ENCODE measurements at regions not wholly inside any gene's neighbourhood (a gene's known extent, or its start where the extent isn't known, plus 50 kb on each side); places are given as distances from the start of the nearest gene placed in this dataset.

DNA sequence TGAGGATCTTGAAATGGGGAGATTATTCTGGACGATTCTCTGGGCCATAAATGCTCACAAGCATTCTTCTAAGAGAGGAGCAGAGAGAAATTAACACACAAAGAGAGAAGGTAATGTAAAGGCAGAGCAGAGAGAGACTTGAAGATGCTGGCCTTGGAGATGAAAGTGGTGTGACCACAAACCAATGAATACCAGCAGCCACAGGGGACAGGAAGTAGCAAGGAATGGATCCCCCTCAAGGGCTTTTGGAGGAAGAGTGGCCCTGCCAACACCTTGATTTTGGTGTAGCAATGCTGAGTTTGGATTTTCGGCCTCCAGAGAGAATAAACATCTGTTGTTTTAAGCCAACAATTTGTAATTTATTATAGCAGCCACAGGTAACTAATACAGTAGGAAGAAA is 1155.6 kb downstream of the TYW1 start:
- no peak overlapping the region for H3K27ac ChIP-seq
- no peaks in the 10 kb centered on the region for H3K4me1 ChIP-seq (ENCODE audit: low read depth, poor library complexity, severe bottlenecking)
- H3K4me3 ChIP-seq (IDR thresholded peaks at IDR 0.05; ENCODE audit: insufficient read depth, low read depth, low read length) = no peak overlapping the region
- TF ChIP-seq, protein P1, sequence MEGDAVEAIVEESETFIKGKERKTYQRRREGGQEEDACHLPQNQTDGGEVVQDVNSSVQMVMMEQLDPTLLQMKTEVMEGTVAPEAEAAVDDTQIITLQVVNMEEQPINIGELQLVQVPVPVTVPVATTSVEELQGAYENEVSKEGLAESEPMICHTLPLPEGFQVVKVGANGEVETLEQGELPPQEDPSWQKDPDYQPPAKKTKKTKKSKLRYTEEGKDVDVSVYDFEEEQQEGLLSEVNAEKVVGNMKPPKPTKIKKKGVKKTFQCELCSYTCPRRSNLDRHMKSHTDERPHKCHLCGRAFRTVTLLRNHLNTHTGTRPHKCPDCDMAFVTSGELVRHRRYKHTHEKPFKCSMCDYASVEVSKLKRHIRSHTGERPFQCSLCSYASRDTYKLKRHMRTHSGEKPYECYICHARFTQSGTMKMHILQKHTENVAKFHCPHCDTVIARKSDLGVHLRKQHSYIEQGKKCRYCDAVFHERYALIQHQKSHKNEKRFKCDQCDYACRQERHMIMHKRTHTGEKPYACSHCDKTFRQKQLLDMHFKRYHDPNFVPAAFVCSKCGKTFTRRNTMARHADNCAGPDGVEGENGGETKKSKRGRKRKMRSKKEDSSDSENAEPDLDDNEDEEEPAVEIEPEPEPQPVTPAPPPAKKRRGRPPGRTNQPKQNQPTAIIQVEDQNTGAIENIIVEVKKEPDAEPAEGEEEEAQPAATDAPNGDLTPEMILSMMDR (conservative IDR thresholded peaks at IDR 0.05; ENCODE audit: low read depth, low read length) = no peak
- H3K4me2 ChIP-seq = no peak overlapping the region
- no peaks in the 10 kb centered on the region for H4K20me1 ChIP-seq (ENCODE audit: insufficient read depth)
- no peaks in the 10 kb centered on the region for H3K36me3 ChIP-seq (ENCODE audit: insufficient read depth)
- no peak overlapping the region for H2AFZ ChIP-seq (ENCODE audit: low read depth)
- H3K27me3 ChIP-seq (ENCODE audit: insufficient read depth, low read depth) = no peaks in the 10 kb centered on the region
- H3K9ac ChIP-seq = no peak overlapping the region
- no peaks in the 10 kb centered on the region for H3K79me2 ChIP-seq (ENCODE audit: insufficient read depth, low read depth)

DNA sequence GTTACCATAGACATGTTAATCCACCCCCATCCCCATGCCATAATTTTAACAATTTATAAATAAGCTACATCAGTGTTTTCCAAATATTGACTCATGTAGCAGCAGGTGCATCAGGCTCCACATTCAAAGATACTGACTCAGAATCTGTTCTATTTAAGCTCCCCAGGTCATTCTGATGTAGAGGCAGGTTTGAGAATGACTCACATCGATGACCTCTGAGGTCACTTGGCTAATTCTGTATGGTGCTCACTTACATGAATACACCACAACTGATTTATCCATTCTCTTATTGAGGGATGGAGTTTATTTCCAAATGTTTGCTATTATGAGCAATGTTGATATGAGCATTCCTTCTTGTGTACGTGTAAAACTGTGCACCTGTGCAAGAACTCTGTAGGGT is 1159.0 kb downstream of the TYW1 start:
- no peaks in the 10 kb centered on the region for H4K20me1 ChIP-seq (ENCODE audit: insufficient read depth)
- no peaks in the 10 kb centered on the region for H3K27me3 ChIP-seq (ENCODE audit: insufficient read depth, low read depth)
- no peak overlapping the region for H2AFZ ChIP-seq (ENCODE audit: low read depth)
- H3K36me3 ChIP-seq (ENCODE audit: insufficient read depth) = no peaks in the 10 kb centered on the region
- H3K27ac ChIP-seq = no peak overlapping the region
- TF ChIP-seq, protein P1 (conservative IDR thresholded peaks at IDR 0.05; ENCODE audit: low read depth, low read length) = no peak
- H3K4me2 ChIP-seq = no peak overlapping the region
- H3K4me3 ChIP-seq (IDR thresholded peaks at IDR 0.05; ENCODE audit: insufficient read depth, low read depth, low read length) = no peak overlapping the region
- no peak overlapping the region for H3K9ac ChIP-seq
- H3K4me1 ChIP-seq (ENCODE audit: low read depth, poor library complexity, severe bottlenecking) = no peaks in the 10 kb centered on the region
- no peaks in the 10 kb centered on the region for H3K79me2 ChIP-seq (ENCODE audit: insufficient read depth, low read depth)

DNA sequence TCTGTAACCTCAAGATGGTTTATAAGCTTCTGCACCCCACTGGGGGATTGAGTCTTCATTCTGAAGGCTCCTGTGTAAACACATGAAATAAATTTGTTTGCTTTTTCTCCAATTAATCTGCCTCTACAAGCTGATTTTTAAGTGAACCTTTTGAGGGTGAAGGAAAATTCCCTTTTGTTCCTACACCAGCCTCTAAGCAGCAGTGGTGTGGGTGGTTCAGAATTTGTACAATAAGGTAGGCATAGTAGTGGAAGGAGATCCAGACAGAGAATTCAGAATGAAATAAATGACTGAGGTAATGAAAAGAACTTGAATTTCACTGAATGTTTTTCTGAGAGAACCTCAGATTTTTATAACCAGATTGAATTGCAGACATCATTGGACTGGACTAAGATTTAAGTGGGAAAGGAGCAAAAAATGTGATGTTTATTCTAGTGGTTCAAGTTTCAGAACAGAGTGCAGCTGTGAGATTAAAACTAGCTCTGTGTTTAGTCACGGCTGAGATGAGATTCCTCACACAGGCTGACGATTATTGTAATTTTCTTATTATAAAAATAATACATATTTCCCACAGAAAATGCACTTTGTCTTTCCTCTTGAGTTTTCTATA is 1162.2 kb downstream of the TYW1 start:
- TF ChIP-seq, protein P1 (conservative IDR thresholded peaks at IDR 0.05; ENCODE audit: low read depth, low read length) = no peak
- Histone ChIP-seq H3K27ac (no peak overlapping the region), H3K9ac (no peak overlapping the region), H3K4me1 (ENCODE audit: low read depth, poor library complexity, severe bottlenecking) (no peaks in the 10 kb centered on the region), H3K4me2 (no peak overlapping the region), H3K79me2 (ENCODE audit: insufficient read depth, low read depth) (no peaks in the 10 kb centered on the region), H2AFZ (ENCODE audit: low read depth) (no peak overlapping the region), H3K4me3 (IDR thresholded peaks at IDR 0.05; ENCODE audit: insufficient read depth, low read depth, low read length) (no peak overlapping the region), H3K36me3 (ENCODE audit: insufficient read depth) (no peaks in the 10 kb centered on the region), H4K20me1 (ENCODE audit: insufficient read depth) (no peaks in the 10 kb centered on the region), H3K27me3 (ENCODE audit: insufficient read depth, low read depth) (no peaks in the 10 kb centered on the region)

DNA sequence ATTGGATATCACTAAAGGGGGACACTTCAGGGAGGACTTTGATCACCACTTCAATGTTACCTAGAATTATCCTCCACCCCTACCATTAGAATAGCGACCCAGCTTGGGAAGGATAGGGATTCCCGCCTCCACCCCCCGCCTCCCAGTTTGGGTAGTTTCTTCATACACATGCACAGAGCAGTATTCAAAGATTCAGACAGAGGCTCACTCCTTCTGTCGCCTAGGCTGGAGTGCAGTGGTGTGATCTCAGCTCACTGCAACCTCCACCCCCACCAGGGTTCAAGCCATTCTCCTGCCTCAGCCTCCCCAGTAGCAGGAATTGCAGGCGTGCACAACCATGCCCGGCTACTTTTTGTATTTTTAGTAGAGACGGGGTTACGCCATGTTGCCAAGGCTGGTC is 1166.1 kb downstream of the TYW1 start:
- Histone ChIP-seq H3K27me3 (ENCODE audit: insufficient read depth, low read depth) (no peaks in the 10 kb centered on the region), H3K4me3 (IDR thresholded peaks at IDR 0.05; ENCODE audit: insufficient read depth, low read depth, low read length) (no peak overlapping the region), H2AFZ (ENCODE audit: low read depth) (no peak overlapping the region), H3K27ac (no peak overlapping the region), H3K4me2 (no peak overlapping the region), H3K9ac (no peak overlapping the region), H3K36me3 (ENCODE audit: insufficient read depth) (no peaks in the 10 kb centered on the region), H4K20me1 (ENCODE audit: insufficient read depth) (no peaks in the 10 kb centered on the region), H3K79me2 (ENCODE audit: insufficient read depth, low read depth) (no peaks in the 10 kb centered on the region), H3K4me1 (ENCODE audit: low read depth, poor library complexity, severe bottlenecking) (no peaks in the 10 kb centered on the region)
- TF ChIP-seq, protein P1 (conservative IDR thresholded peaks at IDR 0.05; ENCODE audit: low read depth, low read length) = no peak
